CD14-positive monocyte (primary cell): ENCODE measurements at regions not wholly inside any gene's neighbourhood (a gene's known extent, or its start where the extent isn't known, plus 50 kb on each side); places are given as distances from the start of the nearest gene placed in this dataset.
"Not testable (repeated sequence)": the region's sequence is repeated elsewhere in the genome, so short reads cannot be mapped to it uniquely, and the experiment has no call there.

Experiments
- DNase-seq, 3 donors: peaks; one replicate each; pipeline ENCODE4 v3.0.0-alpha.2; 2011 to 2022
- H2AFZ ChIP-seq: 2 replicates; pipeline ENCODE4 v1.6.0; 2012; ENCODE audit warnings: mild to moderate bottlenecking, low read depth, low read length, inconsistent platforms; ENCODE audit not compliant: insufficient read depth, poor library complexity, severe bottlenecking
- H3K27ac ChIP-seq, 2 donors: 1 replicate in 1 of 2; 2 replicates in 1 of 2; pipeline ENCODE4 v1.5.1; 2012 to 2013; ENCODE audit warnings: low read length in 2 of 2, control low read depth in 1 of 2, inconsistent platforms in 1 of 2, low read depth in 1 of 2, mild to moderate bottlenecking in 1 of 2
- H3K27me3 ChIP-seq, 2 donors: one replicate each; pipeline versions ENCODE4 v1.6.0 to v1.6.1; 2011 to 2013; ENCODE audit warnings: low read length in 2 of 2; ENCODE audit not compliant: control insufficient read depth in 2 of 2, insufficient read depth in 2 of 2
- H3K36me3 ChIP-seq, 2 donors: replicated peaks in 1 of 2; 1 replicate in 1 of 2; 2 replicates in 1 of 2; pipeline versions ENCODE4 v1.5.1 to v1.6.1; 2012 to 2013; ENCODE audit warnings: low read length in 2 of 2, control low read depth in 1 of 2, inconsistent platforms in 1 of 2, mild to moderate bottlenecking in 1 of 2; ENCODE audit not compliant: insufficient read depth in 2 of 2, control insufficient read depth in 1 of 2
- H3K4me1 ChIP-seq, 2 donors: 1 replicate in 1 of 2; 2 replicates in 1 of 2; pipeline versions ENCODE4 v1.5.1 to v1.6.1; 2012 to 2013; ENCODE audit warnings: low read length in 2 of 2, control low read depth in 1 of 2, inconsistent platforms in 1 of 2, mild to moderate bottlenecking in 1 of 2, moderate library complexity in 1 of 2; ENCODE audit not compliant: insufficient read depth in 2 of 2, control insufficient read depth in 1 of 2
- H3K4me2 ChIP-seq: replicated peaks from 2 replicates; pipeline ENCODE3; 2012; ENCODE audit warnings: low read length, moderate library complexity, mild to moderate bottlenecking; ENCODE audit not compliant: poor library complexity, severe bottlenecking; ENCODE audit errors: extremely low read depth
- H3K4me3 ChIP-seq, 3 experiments: fragments of 200-600 bp in 1 of 3; sonication (generic) in 1 of 3; replicated peaks in 1 of 3; 1 replicate in 2 of 3; 2 replicates in 1 of 3; pipeline ENCODE4 v1.5.1; 2011 to 2013; ENCODE audit warnings: low read length in 3 of 3, mild to moderate bottlenecking in 3 of 3, control low read depth in 2 of 3, low read depth in 2 of 3, inconsistent platforms in 1 of 3, moderate library complexity in 1 of 3
- H3K79me2 ChIP-seq: 2 replicates; pipeline ENCODE4 v1.6.0; 2012; ENCODE audit warnings: mild to moderate bottlenecking, control low read depth, inconsistent platforms, low read length, moderate library complexity; ENCODE audit not compliant: insufficient read depth
- H3K9ac ChIP-seq: 2 replicates; pipeline ENCODE4 v1.6.0; 2017; ENCODE audit warnings: low read length, mild to moderate bottlenecking; ENCODE audit not compliant: insufficient read depth, poor library complexity, severe bottlenecking
- H3K9me3 ChIP-seq, 2 donors: replicated peaks in 1 of 2; 1 replicate in 1 of 2; 2 replicates in 1 of 2; pipeline versions ENCODE4 v1.5.1 to v1.6.1; 2012 to 2013; ENCODE audit warnings: low read length in 2 of 2, control low read depth in 1 of 2; ENCODE audit not compliant: control insufficient read depth in 1 of 2, insufficient read depth in 1 of 2
- H4K20me1 ChIP-seq: 2 replicates; pipeline ENCODE4 v1.6.0; 2012; ENCODE audit warnings: mild to moderate bottlenecking, low read length, control low read depth, moderate library complexity; ENCODE audit not compliant: insufficient read depth
- H3K27ac Mint-ChIP-seq, 7 donors: one replicate each; pipeline ENCODE4 v1.8.0; 2020; ENCODE audit warnings: mild to moderate bottlenecking in 7 of 7, mixed read lengths in 7 of 7, moderate library complexity in 6 of 7, inconsistent platforms in 2 of 7
- H3K27me3 Mint-ChIP-seq, 3 donors: one replicate each; pipeline ENCODE4 v1.8.0; 2021 to 2022; ENCODE audit warnings: low read depth in 3 of 3, mild to moderate bottlenecking in 3 of 3, mixed read lengths in 3 of 3, moderate library complexity in 3 of 3, inconsistent platforms in 1 of 3
- H3K36me3 Mint-ChIP-seq, 2 donors: one replicate each; pipeline ENCODE4 v1.8.0; 2020; ENCODE audit warnings: mixed read lengths in 2 of 2, inconsistent platforms in 1 of 2, mild to moderate bottlenecking in 1 of 2
- H3K4me1 Mint-ChIP-seq: one replicate; pipeline ENCODE4 v1.8.0; 2020; ENCODE audit warnings: mild to moderate bottlenecking, mixed read lengths
- H3K4me3 Mint-ChIP-seq, 2 donors: one replicate each; pipeline ENCODE4 v1.8.0; 2020; ENCODE audit warnings: mild to moderate bottlenecking in 2 of 2, mixed read lengths in 2 of 2, moderate library complexity in 1 of 2
- H3K9me3 Mint-ChIP-seq, 7 donors: one replicate each; pipeline ENCODE4 v1.8.0; 2020 to 2022; ENCODE audit warnings: mixed read lengths in 7 of 7, mild to moderate bottlenecking in 6 of 7, moderate library complexity in 6 of 7, inconsistent platforms in 2 of 7
- CTCF ChIP-seq: fragments of 200-600 bp; IDR thresholded peaks from one replicate; pipeline ENCODE4 v1.8.0; 2022; ENCODE audit warnings: antibody characterized with exemption, mild to moderate bottlenecking
- WGBS: methylation state at CpG from one replicate; pipeline ENCODE4 v1.1.5; 2013; ENCODE audit warnings: missing lambda C conversion rate; ENCODE audit not compliant: insufficient coverage; 5-methylcytosine and 5-hydroxymethylcytosine counted together
- intact Hi-C, 2 donors: fragments of 100-400 bp; cut with micrococcal nuclease; formaldehyde crosslinking; loops; one replicate each; pipeline versions ENCODE4 v1.15.0 to v1.15.1; 2023

- H3K4me3 Mint-ChIP-seq = no peak overlapping the region
- no peaks in the 10 kb centered on the region for H3K36me3 Mint-ChIP-seq
These were observed 1274.6 kb downstream of the REEP3 start for GRCh38 chr10:64795847-64796246.

GRCh38 chr10:64798297-64798696, 1277.1 kb downstream of the REEP3 start:
- Histone ChIP-seq H3K36me3 (no peaks in the 10 kb centered on the region), H4K20me1 (no peaks in the 10 kb centered on the region), H3K79me2 (no peaks in the 10 kb centered on the region), H3K9ac (no peak overlapping the region), H3K9me3 (no peaks in the 10 kb centered on the region), H3K4me2 (no peak overlapping the region), H3K4me1 (no peaks in the 10 kb centered on the region), H3K27ac (no peak overlapping the region), H3K4me3 (no peak overlapping the region), H3K27me3 (no peaks in the 10 kb centered on the region), H2AFZ (no peak overlapping the region)
- intact Hi-C loops = no loop called here
- no peak for DNase-seq
- no peak overlapping the region for H3K27ac Mint-ChIP-seq
- TF ChIP-seq CTCF = no peak
- peaks cover 0 to 8% (median 2%) of the 10 kb centered on the region in 7 donors for H3K9me3 Mint-ChIP-seq
- H3K36me3 Mint-ChIP-seq = no peaks in the 10 kb centered on the region
- WGBS = no CpG with 5 or more reads among the region's 1 CpG
- H3K4me1 Mint-ChIP-seq = no peaks in the 10 kb centered on the region
- H3K27me3 Mint-ChIP-seq = no peaks in the 10 kb centered on the region
- no peak overlapping the region for H3K4me3 Mint-ChIP-seq

More at GRCh38 chr10:64795847-64796246, 1274.6 kb downstream of the REEP3 start:
- Mint-ChIP-seq H3K4me1 (no peaks in the 10 kb centered on the region), H3K27ac (no peak overlapping the region), H3K9me3 (peaks cover 0 to 9% (median 0%) of the 10 kb centered on the region in 7 donors), H3K27me3 (no peaks in the 10 kb centered on the region)
- Histone ChIP-seq H3K4me2 (no peak overlapping the region), H3K9me3 (no peaks in the 10 kb centered on the region), H4K20me1 (no peaks in the 10 kb centered on the region), H3K27ac (no peak overlapping the region), H3K79me2 (no peaks in the 10 kb centered on the region), H2AFZ (no peak overlapping the region), H3K4me3 (no peak overlapping the region), H3K9ac (no peak overlapping the region), H3K4me1 (no peaks in the 10 kb centered on the region), H3K36me3 (no peaks in the 10 kb centered on the region), H3K27me3 (no peaks in the 10 kb centered on the region)
- intact Hi-C loops = no loop called here
- no peak for DNase-seq
- 83% methylated on average over 1 of the region's 3 CpGs for WGBS
- no peak for TF ChIP-seq CTCF

- H3K4me1 ChIP-seq, H3K4me1 Mint-ChIP-seq, H3K9ac ChIP-seq, DNase-seq, H3K4me3 Mint-ChIP-seq, H2AFZ ChIP-seq, H3K4me3 ChIP-seq, H3K36me3 Mint-ChIP-seq, H3K4me2 ChIP-seq, H3K79me2 ChIP-seq, H3K27me3 Mint-ChIP-seq, H3K27ac Mint-ChIP-seq, H3K27ac ChIP-seq, H4K20me1 ChIP-seq, H3K36me3 ChIP-seq, intact Hi-C loops, H3K27me3 ChIP-seq: not testable (repeated sequence)
- H3K9me3 ChIP-seq = peaks cover 13 to 19% of the 10 kb centered on the region in 2 donors
- H3K9me3 Mint-ChIP-seq = peaks cover 0 to 13% (median 3%) of the 10 kb centered on the region in 7 donors
These were observed 1287.0 kb downstream of the REEP3 start for GRCh38 chr10:64808233-64808632.

GRCh38 chr10:64810046-64810445, 1288.8 kb downstream of the REEP3 start:
- H3K4me1 ChIP-seq, H3K36me3 Mint-ChIP-seq, H3K4me2 ChIP-seq, H3K36me3 ChIP-seq, H3K4me3 Mint-ChIP-seq, H3K4me1 Mint-ChIP-seq, DNase-seq, H2AFZ ChIP-seq, H3K79me2 ChIP-seq, H3K27ac Mint-ChIP-seq, H3K27me3 ChIP-seq, H4K20me1 ChIP-seq, H3K27me3 Mint-ChIP-seq, intact Hi-C loops, H3K4me3 ChIP-seq, H3K9ac ChIP-seq, H3K27ac ChIP-seq: not testable (repeated sequence)
- WGBS = 62% methylated on average over 3 of the region's 4 CpGs
- peaks cover 13 to 19% of the 10 kb centered on the region in 2 donors for H3K9me3 ChIP-seq
- peaks cover 0 to 13% (median 3%) of the 10 kb centered on the region in 7 donors for H3K9me3 Mint-ChIP-seq
